Body of pancreas (tissue), 4 donors: ENCODE measurements at regions not wholly inside any gene's neighbourhood (a gene's known extent, or its start where the extent isn't known, plus 50 kb on each side); places are given as distances from the start of the nearest gene placed in this dataset.
"Not testable (repeated sequence)": the region's sequence is repeated elsewhere in the genome, so short reads cannot be mapped to it uniquely, and the experiment has no call there.

Experiments used
- CTCF ChIP-seq, 7 experiments: fragments of 450-650 bp in 4 of 7; fragments of 200-600 bp in 3 of 7; sonication (generic) in 3 of 7; IDR thresholded peaks; one replicate each; pipeline ENCODE4 v1.5.1; 2016 to 2019; ENCODE audit warnings: antibody characterized with exemption in 7 of 7
- POLR2A ChIP-seq, 3 donors: fragments of 450-650 bp; IDR thresholded peaks; one replicate each; pipeline ENCODE4 v1.6.1; 2016; ENCODE audit warnings: antibody characterized with exemption in 3 of 3, mild to moderate bottlenecking in 2 of 3

- not testable (repeated sequence) for TF ChIP-seq CTCF, POLR2A (IDR thresholded peaks at IDR 0.05)
Measured at GRCh38 chr1:83472066-83472465, 526.9 kb downstream of the TTLL7 start.
